ENCODE measurements at regions not wholly inside any gene's neighbourhood (a gene's known extent, or its start where the extent isn't known, plus 50 kb on each side); places are given as distances from the start of the nearest gene placed in this dataset.
"Not testable (repeated sequence)": the region's sequence is repeated elsewhere in the genome, so short reads cannot be mapped to it uniquely, and the experiment has no call there.

GRCh38 chrX:93868289-93868965 is 194.4 kb downstream of the FAM133A start:
- DNase-seq, result peak; percentile 82

GRCh38 chrX:93874554-93874953 is 200.5 kb downstream of the FAM133A start:
- DNase-seq, result peak; percentile 49

- DNase-seq, result peak; percentile 47
Measured at GRCh38 chrX:93875621-93876282, 201.7 kb downstream of the FAM133A start.

GRCh38 chrX:93921041-93921440 is 247.0 kb downstream of the FAM133A start:
- not testable (repeated sequence) for DNase-seq

GRCh38 chrX:93932471-93933220 is 258.6 kb downstream of the FAM133A start:
- no peak for DNase-seq

GRCh38 chrX:93977641-93978040 is 303.6 kb downstream of the FAM133A start:
- DNase-seq, result no peak

- DNase-seq, result no peak
Measured at GRCh38 chrX:93985344-93986307, 311.6 kb downstream of the FAM133A start.
